Upper lobe of left lung (tissue), 6 donors: ENCODE measurements at regions not wholly inside any gene's neighbourhood (a gene's known extent, or its start where the extent isn't known, plus 50 kb on each side); places are given as distances from the start of the nearest gene placed in this dataset.

Source experiments
- ATAC-seq, 2 donors: fragments of 200-7000 bp; cut with Tn5 transposase; one replicate each; pipeline ENCODE4 v1.9.1; 2022; ENCODE audit warnings: mild to moderate bottlenecking in 2 of 2, moderate library complexity in 2 of 2; ENCODE audit not compliant: low FRiP score in 2 of 2
- DNase-seq, 2 donors: peaks; one replicate each; pipeline ENCODE4 v3.0.0-alpha.2; 2019 to 2020
- H3K27ac ChIP-seq, 4 donors: fragments of 200-600 bp; sonication (generic); one replicate each; pipeline ENCODE4 v1.5.1; 2016 to 2019
- H3K27me3 ChIP-seq, 4 donors: fragments of 200-600 bp; sonication (generic); one replicate each; pipeline ENCODE4 v1.5.1; 2017 to 2019
- H3K36me3 ChIP-seq, 4 donors: fragments of 200-600 bp; sonication (generic); one replicate each; pipeline ENCODE4 v1.5.1; 2016 to 2019
- H3K4me1 ChIP-seq, 4 donors: fragments of 200-600 bp; sonication (generic); one replicate each; pipeline ENCODE4 v1.5.1; 2018 to 2019
- H3K4me3 ChIP-seq, 4 donors: fragments of 200-600 bp; sonication (generic); one replicate each; pipeline ENCODE4 v1.5.1; 2017 to 2019; ENCODE audit warnings: mild to moderate bottlenecking in 2 of 4, moderate library complexity in 1 of 4
- H3K9me3 ChIP-seq, 4 donors: fragments of 200-600 bp; sonication (generic); one replicate each; pipeline ENCODE4 v1.5.1; 2018 to 2019
- EP300 ChIP-seq, 4 donors: sonication (generic); formaldehyde crosslinking; IDR thresholded peaks; one replicate each; pipeline ENCODE4 v1.5.1; 2017; ENCODE audit warnings: antibody characterized with exemption in 4 of 4, control low read depth in 2 of 4
- POLR2A ChIP-seq, 4 donors: fragments of 450-650 bp; IDR thresholded peaks; one replicate each; pipeline ENCODE4 v1.5.1; 2016 to 2017; ENCODE audit warnings: antibody characterized with exemption in 4 of 4, mild to moderate bottlenecking in 2 of 4
- POLR2AphosphoS5 ChIP-seq, 2 donors: sonication (generic); formaldehyde crosslinking; IDR thresholded peaks; one replicate each; pipeline ENCODE4 v1.5.1; 2017; ENCODE audit warnings: antibody characterized with exemption in 2 of 2
- WGBS, 2 donors: methylation state at CpG; one replicate each; pipeline ENCODE4 v1.1.5; 2017 to 2018; 5-methylcytosine and 5-hydroxymethylcytosine counted together
- TF ChIP-seq, protein P1 (sequence below), 6 experiments: fragments of 450-650 bp in 4 of 6; fragments of 200-600 bp in 2 of 6; sonication (generic) in 2 of 6; IDR thresholded peaks; one replicate each; pipeline ENCODE4 v1.5.1; 2016 to 2019; ENCODE audit warnings: antibody characterized with exemption in 6 of 6
- donor health status: DM: no; HTN: no; CAD: no; lungs with moderate emphysema.
- donor health status: DM: no; HTN: yes; CAD: no; lungs with severe emphysema.

DNA sequence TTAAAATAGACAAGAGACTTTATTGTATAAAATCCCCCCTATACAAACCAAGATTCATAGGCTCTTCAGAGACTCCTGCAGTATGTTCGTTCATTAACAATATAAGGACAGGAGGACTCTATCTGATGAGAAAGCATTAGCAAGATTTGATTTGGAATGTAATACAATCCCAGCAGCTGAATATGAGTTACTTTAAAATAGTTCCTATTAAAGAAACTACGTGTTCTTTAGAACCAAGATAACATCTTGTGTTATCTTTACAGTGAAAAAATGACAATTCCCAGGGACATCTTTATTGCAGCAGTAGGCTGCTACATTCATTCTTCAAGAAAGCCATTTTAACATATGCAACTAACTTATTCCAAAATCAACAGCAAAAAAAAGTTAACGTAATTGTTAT is 1360.1 kb upstream of the GJE1 start:
- WGBS, 2 donors = 80 to 82% methylated on average over 3 of the region's 3 CpGs
- H3K27me3 ChIP-seq = no peaks in the 10 kb centered on the region
- no peak overlapping the region for H3K4me3 ChIP-seq
- no peaks in the 10 kb centered on the region for H3K9me3 ChIP-seq
- DNase-seq = no peak
- H3K27ac ChIP-seq = no peak overlapping the region
- H3K36me3 ChIP-seq = no peaks in the 10 kb centered on the region
- ATAC-seq = no peak
- TF ChIP-seq POLR2AphosphoS5 (IDR thresholded peaks at IDR 0.05) (no peak), EP300 (IDR thresholded peaks at IDR 0.05) (no peak), POLR2A (IDR thresholded peaks at IDR 0.05) (no peak)
- TF ChIP-seq, protein P1, sequence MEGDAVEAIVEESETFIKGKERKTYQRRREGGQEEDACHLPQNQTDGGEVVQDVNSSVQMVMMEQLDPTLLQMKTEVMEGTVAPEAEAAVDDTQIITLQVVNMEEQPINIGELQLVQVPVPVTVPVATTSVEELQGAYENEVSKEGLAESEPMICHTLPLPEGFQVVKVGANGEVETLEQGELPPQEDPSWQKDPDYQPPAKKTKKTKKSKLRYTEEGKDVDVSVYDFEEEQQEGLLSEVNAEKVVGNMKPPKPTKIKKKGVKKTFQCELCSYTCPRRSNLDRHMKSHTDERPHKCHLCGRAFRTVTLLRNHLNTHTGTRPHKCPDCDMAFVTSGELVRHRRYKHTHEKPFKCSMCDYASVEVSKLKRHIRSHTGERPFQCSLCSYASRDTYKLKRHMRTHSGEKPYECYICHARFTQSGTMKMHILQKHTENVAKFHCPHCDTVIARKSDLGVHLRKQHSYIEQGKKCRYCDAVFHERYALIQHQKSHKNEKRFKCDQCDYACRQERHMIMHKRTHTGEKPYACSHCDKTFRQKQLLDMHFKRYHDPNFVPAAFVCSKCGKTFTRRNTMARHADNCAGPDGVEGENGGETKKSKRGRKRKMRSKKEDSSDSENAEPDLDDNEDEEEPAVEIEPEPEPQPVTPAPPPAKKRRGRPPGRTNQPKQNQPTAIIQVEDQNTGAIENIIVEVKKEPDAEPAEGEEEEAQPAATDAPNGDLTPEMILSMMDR (IDR thresholded peaks at IDR 0.05) = no peak
- H3K4me1 ChIP-seq = no peaks in the 10 kb centered on the region

DNA sequence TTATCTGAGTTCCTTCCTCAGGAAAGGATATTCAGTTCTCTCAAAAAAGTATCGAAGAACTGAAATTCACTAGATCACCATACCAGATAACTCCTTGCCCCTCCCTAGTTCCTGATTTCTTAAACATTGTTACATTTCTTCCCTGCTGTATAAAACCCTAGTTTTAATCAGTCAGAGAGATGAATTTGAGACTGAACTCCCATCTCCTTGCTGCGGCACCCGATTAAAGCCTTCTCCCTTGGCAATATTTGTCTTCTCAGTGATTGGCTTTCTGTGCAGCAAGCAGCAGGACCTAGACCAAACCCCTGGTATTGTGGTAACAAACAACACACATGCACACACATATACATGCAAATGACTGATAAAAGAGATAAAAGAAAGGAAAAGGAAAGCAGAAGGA is 1364.6 kb upstream of the GJE1 start:
- H3K36me3 ChIP-seq = no peaks in the 10 kb centered on the region
- 95 to 97% methylated on average over 3 of the region's 3 CpGs for WGBS, 2 donors
- no peak overlapping the region for H3K4me3 ChIP-seq
- ATAC-seq (no peak), DNase-seq (no peak)
- no peak overlapping the region for H3K27ac ChIP-seq
- H3K4me1 ChIP-seq = no peaks in the 10 kb centered on the region
- no peaks in the 10 kb centered on the region for H3K9me3 ChIP-seq
- H3K27me3 ChIP-seq = no peaks in the 10 kb centered on the region
- TF ChIP-seq POLR2A (IDR thresholded peaks at IDR 0.05) (no peak), EP300 (IDR thresholded peaks at IDR 0.05) (no peak), POLR2AphosphoS5 (IDR thresholded peaks at IDR 0.05) (no peak)
- TF ChIP-seq, protein P1 (IDR thresholded peaks at IDR 0.05) = no peak

DNA sequence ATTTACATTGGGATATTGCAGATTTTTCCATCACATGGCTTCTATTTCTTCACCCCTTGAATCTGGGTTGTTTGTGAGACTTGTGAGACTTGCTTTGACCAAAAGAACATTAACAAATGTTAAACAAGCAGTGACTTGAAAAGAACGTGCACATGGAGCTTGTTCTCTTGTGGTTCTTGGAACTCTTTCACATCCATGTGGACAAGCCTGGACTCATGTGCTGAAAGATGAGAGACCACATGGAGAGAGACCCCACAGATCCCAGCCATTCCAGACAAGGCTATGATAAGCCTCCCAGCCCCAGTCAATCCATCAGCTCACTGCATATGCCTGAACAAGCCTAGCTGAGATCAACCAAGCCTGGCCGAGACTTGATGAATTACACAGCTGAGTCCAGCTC is 1365.7 kb upstream of the GJE1 start:
- Histone ChIP-seq H3K4me3 (no peak overlapping the region), H3K27ac (no peak overlapping the region), H3K27me3 (no peaks in the 10 kb centered on the region), H3K9me3 (no peaks in the 10 kb centered on the region), H3K36me3 (no peaks in the 10 kb centered on the region), H3K4me1 (no peaks in the 10 kb centered on the region)
- WGBS, 2 donors = 76 to 81% methylated on average over 2 of the region's 2 CpGs
- no peak for DNase-seq
- no peak for TF ChIP-seq POLR2AphosphoS5 (IDR thresholded peaks at IDR 0.05)
- no peak for TF ChIP-seq POLR2A (IDR thresholded peaks at IDR 0.05)
- no peak for TF ChIP-seq EP300 (IDR thresholded peaks at IDR 0.05)
- TF ChIP-seq, protein P1 (IDR thresholded peaks at IDR 0.05) = no peak
- ATAC-seq = no peak

DNA sequence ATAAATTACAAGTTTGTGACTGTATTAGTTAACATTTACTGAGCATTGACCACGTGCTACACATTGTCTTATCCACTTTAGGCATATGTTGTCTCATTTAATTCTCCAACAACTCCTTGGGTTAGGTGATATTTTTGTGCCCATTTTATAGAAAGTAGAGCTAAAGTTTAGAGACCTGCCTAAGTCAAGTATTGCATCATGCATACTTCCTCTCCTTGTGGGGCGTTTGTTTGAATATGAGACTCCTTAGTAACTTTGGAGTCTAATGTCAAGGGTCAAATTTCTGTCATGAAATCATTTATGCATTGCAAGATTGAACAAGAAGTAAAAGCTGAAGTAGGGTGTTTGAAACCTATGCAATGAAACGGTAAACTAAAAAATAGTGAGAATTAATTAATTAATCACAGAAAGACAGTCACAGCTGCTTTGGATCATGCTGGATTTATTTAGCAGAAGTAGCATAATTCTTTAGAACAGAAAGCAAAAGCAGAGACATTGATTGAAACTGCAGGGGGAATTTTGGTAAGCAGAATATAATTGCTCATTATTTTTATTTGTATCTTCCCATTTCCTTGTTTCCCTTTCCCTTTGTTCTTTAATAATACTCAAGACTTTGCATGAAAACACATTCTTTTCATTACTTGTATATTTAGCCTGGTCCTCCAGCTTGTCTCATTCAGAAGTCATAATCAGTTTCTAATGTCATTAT is 1374.4 kb upstream of the GJE1 start:
- no peaks in the 10 kb centered on the region for H3K4me1 ChIP-seq
- 51 to 63% methylated on average over 3 of the region's 3 CpGs for WGBS, 2 donors
- no peaks in the 10 kb centered on the region for H3K36me3 ChIP-seq
- TF ChIP-seq POLR2AphosphoS5 (IDR thresholded peaks at IDR 0.05) = no peak
- ATAC-seq (no peak), DNase-seq (no peak)
- no peak overlapping the region for H3K4me3 ChIP-seq
- H3K27ac ChIP-seq = no peak overlapping the region
- H3K9me3 ChIP-seq = no peaks in the 10 kb centered on the region
- H3K27me3 ChIP-seq = no peaks in the 10 kb centered on the region

DNA sequence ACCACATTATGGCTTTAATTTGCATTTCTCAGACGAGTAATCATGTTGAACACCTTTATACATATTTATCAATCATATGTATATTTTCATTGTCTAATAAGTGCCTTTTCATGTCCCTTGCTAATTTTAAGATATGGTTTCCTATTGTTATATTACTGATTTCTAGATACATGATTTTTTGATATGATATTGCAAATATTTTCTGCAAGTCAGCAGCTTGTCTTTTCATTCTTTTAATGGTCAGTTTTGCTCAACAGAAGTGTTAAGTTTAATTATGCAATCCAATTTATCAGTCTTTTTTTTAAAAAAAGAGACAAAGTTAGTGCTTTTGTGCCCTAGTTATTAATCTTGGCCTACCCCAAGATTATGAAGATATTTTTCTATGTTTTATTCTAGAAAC is 1377.8 kb upstream of the CITED2 start:
- Histone ChIP-seq H3K9me3 (peaks cover 0 to 5% (median 1%) of the 10 kb centered on the region in 4 donors), H3K27ac (no peak overlapping the region), H3K36me3 (no peaks in the 10 kb centered on the region), H3K4me1 (no peaks in the 10 kb centered on the region), H3K4me3 (no peak overlapping the region), H3K27me3 (no peaks in the 10 kb centered on the region)
- WGBS, 2 donors = 78 to 85% methylated on average over 1 of the region's 1 CpG
- no peak for DNase-seq
- ATAC-seq = no peak
- TF ChIP-seq, protein P1 (IDR thresholded peaks at IDR 0.05) = no peak
- no peak for TF ChIP-seq EP300 (IDR thresholded peaks at IDR 0.05)
- no peak for TF ChIP-seq POLR2AphosphoS5 (IDR thresholded peaks at IDR 0.05)
- TF ChIP-seq POLR2A (IDR thresholded peaks at IDR 0.05) = no peak
